Memory B cell (primary cell): ENCODE measurements at regions not wholly inside any gene's neighbourhood (a gene's known extent, or its start where the extent isn't known, plus 50 kb on each side); places are given as distances from the start of the nearest gene placed in this dataset.

Experiments used
- ATAC-seq: fragments of 150-1000 bp; cut with Tn5 transposase; 2 replicates; pipeline ENCODE4 v1.10.0; 2021; ENCODE audit warnings: low read depth, mild to moderate bottlenecking, moderate library complexity
- DNase-seq, 2 donors: peaks; one replicate each; pipeline ENCODE4 v3.0.0; 2022; ENCODE audit warnings: low spot score in 2 of 2
- H3K27ac Mint-ChIP-seq: one replicate; pipeline ENCODE4 v1.8.0; 2022; ENCODE audit warnings: mild to moderate bottlenecking, moderate library complexity, mixed read lengths
- H3K27me3 Mint-ChIP-seq: one replicate; pipeline ENCODE4 v1.8.0; 2022; ENCODE audit warnings: mixed read lengths
- H3K36me3 Mint-ChIP-seq: one replicate; pipeline ENCODE4 v1.8.0; 2022; ENCODE audit warnings: mild to moderate bottlenecking, mixed read lengths
- H3K4me1 Mint-ChIP-seq: one replicate; pipeline ENCODE4 v1.8.0; 2022; ENCODE audit warnings: mixed read lengths
- H3K4me3 Mint-ChIP-seq: one replicate; pipeline ENCODE4 v1.8.0; 2022; ENCODE audit warnings: mild to moderate bottlenecking, moderate library complexity, mixed read lengths
- H3K9me3 Mint-ChIP-seq: one replicate; pipeline ENCODE4 v1.8.0; 2022; ENCODE audit warnings: mixed read lengths

DNA sequence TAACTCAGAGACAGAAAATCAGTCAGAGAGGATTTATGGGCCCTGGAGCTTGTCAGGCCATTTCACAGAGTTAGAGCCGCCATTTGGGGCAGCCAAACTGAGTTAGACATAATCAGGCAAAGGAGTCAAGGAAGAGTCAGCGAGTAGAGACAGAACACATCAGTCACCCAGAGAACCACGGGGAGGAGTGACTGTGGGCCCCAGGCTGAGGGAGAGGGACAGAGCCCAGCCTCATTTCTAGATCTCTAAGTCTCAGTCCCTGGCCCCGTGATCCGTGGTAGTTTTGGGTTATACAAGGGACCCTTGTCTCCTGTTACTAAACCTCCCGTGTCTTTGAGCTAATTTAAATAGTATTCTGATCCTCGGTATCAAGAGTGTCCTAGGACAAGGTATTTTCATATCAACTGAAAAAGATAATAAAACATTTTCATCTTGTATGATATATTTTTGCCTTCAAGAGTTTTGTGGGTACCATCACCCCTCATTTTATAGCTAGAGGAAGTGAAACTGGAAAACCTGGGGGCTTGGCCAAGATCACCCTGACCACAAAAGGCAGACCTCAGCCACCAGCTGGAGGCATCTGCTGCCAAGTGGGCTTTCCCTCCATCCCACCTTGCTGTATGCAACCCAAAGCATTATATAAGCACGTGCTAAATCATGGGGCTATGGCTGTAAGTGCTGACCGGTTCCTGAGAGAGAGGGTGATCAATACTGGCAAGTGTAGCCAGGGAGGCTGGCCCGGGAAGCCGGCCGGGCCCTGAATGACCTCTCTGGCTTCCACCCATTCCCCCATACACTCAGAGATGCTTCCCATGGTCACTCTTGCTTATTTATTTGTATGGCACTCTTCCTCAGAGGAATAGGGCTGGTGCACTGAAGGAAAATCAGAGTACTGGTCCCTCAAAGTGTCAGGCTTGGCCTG lies 204.1 kb downstream of the BCOR start:
- no peak overlapping the region for H3K27ac Mint-ChIP-seq
- ATAC-seq: no peak
- H3K36me3 Mint-ChIP-seq: no peaks in the 10 kb centered on the region
- H3K27me3 Mint-ChIP-seq: peaks cover 3% of the 10 kb centered on the region
- H3K9me3 Mint-ChIP-seq: no peaks in the 10 kb centered on the region
- H3K4me1 Mint-ChIP-seq: peaks cover 9% of the 10 kb centered on the region
- no peak overlapping the region for H3K4me3 Mint-ChIP-seq
- DNase-seq: no peak

DNA sequence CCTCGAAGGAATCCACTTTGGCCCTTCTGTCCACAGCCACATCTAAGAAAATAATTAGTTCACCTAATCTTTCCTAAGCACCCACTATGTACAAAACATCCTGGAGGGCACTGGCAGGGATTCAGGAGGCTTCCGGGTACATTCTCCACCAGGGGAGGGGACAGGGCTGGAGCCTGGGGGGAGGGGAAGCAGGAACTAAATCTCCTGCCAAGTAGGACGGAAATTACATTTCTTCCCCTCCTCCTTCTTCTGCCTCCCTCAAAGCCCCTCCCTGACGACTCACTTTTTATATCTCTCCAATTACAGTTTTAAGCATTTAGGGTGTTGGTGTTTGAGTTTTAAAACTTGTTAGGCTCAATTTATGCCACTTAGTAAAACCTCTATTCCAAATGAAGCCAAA lies 203.1 kb downstream of the BCOR start:
- ATAC-seq (no peak), DNase-seq (no peak)
- Mint-ChIP-seq H3K4me1 (peaks cover 9% of the 10 kb centered on the region), H3K9me3 (no peaks in the 10 kb centered on the region), H3K27ac (no peak overlapping the region), H3K36me3 (no peaks in the 10 kb centered on the region), H3K4me3 (no peak overlapping the region), H3K27me3 (peaks cover 3% of the 10 kb centered on the region)

DNA sequence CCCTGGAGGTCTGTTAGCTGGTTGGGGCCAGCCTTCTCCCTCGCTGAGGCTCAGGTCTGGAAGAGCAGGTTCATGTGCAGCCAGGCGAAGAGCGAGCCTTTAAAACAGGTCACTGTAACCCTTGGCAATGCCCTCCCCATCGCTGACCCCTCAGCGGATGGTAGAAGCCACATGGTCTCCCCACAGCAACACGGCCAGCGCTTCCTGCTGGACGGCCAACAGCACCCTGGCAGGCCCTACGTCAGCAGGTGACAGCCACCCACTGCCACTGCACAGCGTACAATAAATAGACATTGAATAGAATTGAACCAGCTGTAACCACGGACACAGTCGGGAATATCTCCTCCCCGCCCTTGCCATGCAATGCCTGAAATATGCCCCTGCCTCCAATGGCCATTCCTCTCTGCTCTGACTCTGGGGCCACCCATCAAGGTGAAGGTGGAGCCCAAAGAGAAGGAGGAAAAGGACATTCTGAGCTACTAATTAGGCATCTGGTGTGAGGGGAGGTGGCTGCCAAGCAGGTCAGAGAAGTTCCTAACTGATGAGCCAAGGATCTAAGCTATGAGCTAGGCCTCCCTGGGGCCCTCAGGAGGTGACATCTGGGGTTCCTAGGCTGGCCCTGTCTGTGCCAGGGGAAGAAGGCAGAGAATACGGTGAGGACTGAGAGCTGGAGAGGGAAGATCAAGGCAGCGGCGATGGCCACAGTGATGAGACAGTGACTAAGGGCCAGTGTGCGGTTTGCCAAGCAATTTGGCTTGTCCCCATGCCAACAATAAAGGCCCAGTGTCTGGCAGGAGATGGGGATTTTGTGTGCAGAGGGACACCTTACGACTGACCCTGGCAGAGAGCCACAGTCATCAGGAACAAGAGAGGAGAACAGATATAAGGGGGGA lies 202.3 kb downstream of the BCOR start:
- peaks cover 3% of the 10 kb centered on the region for H3K27me3 Mint-ChIP-seq
- H3K4me1 Mint-ChIP-seq: peaks cover 9% of the 10 kb centered on the region
- no peak for ATAC-seq
- H3K36me3 Mint-ChIP-seq: no peaks in the 10 kb centered on the region
- no peak overlapping the region for H3K4me3 Mint-ChIP-seq
- DNase-seq: no peak
- no peak overlapping the region for H3K27ac Mint-ChIP-seq
- H3K9me3 Mint-ChIP-seq: no peaks in the 10 kb centered on the region

DNA sequence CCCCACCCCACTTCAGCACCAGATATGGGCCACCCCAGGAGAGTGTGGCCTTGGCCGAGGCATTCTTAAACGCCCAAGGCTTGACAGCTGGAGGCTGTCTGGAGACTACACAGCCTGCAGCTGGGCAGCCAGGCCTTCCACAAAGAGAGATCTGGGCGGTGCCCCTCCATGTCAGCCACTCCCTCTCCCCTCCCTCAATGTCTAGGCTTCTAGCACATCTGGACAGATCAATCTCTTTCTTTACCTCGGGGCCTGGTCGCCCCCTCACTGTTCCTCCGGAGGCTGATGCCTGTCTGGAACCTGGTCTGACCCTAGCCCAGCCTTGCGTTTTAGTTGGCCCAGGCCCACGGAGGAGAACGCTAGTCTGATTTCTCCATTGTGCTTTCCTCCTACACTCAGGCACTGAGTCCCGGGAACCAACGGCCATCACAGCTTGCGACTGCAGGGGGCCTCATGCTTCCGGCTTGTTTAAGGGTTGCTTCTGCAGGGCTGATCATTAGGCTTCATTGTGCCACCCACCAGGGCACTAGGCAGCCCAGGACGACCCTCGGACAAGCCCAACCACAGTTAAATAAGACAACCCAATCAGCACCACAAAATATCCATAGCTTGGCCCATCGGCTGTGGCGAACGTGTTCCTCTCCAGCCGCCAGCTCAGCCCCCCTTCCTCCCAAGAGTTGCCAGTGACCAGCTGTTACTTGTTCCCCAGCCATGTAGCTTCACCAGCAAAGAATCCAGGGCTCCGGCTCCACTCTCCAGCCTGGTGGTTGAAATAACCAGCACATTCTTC lies 200.6 kb downstream of the BCOR start:
- no peaks in the 10 kb centered on the region for H3K36me3 Mint-ChIP-seq
- no peak for ATAC-seq
- H3K4me1 Mint-ChIP-seq: no peaks in the 10 kb centered on the region
- no peak overlapping the region for H3K27ac Mint-ChIP-seq
- no peak for DNase-seq
- peaks cover 3% of the 10 kb centered on the region for H3K27me3 Mint-ChIP-seq
- no peak overlapping the region for H3K4me3 Mint-ChIP-seq
- H3K9me3 Mint-ChIP-seq: no peaks in the 10 kb centered on the region

DNA sequence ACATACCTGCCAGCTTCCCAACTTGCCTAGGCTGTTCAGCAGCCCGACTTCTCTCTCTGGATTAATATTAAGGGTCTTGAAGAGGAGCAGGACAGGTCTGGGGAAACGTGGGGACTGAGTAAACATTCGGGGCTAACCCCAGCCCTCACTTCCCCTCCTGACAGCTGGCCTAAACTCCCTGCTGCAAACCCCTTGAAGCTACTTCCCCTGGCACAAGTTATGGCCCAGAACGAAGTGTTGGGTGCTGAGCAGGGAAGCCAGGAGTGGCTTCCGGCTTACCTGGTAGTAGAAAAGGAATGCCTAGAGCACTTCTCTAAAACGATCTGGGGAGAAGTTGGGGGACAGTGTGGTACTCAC lies 200.0 kb downstream of the BCOR start:
- no peaks in the 10 kb centered on the region for H3K4me1 Mint-ChIP-seq
- H3K27ac Mint-ChIP-seq: no peak overlapping the region
- H3K27me3 Mint-ChIP-seq: peaks cover 3% of the 10 kb centered on the region
- no peak overlapping the region for H3K4me3 Mint-ChIP-seq
- DNase-seq (no peak), ATAC-seq (no peak)
- no peaks in the 10 kb centered on the region for H3K36me3 Mint-ChIP-seq
- H3K9me3 Mint-ChIP-seq: no peaks in the 10 kb centered on the region

DNA sequence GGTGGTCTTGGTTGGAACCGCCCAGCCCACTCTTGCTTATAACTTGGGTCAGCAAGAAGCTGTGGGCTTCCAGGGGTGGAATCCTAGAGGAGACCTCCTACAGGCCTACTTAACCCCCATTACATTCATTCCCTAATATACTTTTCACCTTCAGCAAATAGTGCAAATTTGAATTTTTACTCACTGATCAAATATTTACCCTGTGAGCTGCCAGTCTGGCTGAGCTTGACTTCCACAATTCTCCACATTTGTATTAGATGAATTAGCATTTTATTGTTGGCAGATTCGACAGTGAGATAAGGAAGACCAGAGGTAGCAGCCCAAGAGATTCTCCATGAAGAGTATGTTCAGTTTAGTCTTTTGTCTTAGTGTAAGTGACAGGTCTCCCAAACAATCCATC lies 199.6 kb downstream of the BCOR start:
- no peaks in the 10 kb centered on the region for H3K9me3 Mint-ChIP-seq

DNA sequence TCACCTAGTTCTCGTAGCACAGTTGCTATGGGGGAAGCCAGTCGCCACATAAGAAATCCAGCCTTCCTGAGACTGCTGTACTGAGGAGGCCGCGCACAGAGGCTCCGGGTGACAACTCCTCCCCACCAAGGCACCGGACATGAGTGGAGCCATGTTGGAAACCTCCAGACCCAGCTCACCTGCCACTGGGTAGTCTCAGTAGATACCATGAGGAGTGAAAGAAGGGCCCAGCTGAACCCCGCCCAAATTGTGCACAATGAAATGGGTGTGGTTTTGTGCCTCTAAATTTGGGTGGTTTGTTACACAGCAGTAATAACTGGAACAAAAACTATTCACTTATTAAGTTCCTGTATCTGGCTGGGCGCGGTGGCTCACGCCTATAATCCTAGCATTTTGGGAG lies 198.7 kb downstream of the BCOR start:
- no peak for ATAC-seq
- Mint-ChIP-seq H3K4me1 (no peaks in the 10 kb centered on the region), H3K4me3 (no peak overlapping the region), H3K27ac (no peak overlapping the region), H3K36me3 (no peaks in the 10 kb centered on the region), H3K27me3 (peaks cover 5% of the 10 kb centered on the region), H3K9me3 (no peaks in the 10 kb centered on the region)
- no peak for DNase-seq

More for the DNA sequence above, 199.6 kb downstream of the BCOR start:
- ATAC-seq: no peak
- Mint-ChIP-seq H3K4me1 (no peaks in the 10 kb centered on the region), H3K27ac (no peak overlapping the region), H3K4me3 (no peak overlapping the region), H3K36me3 (no peaks in the 10 kb centered on the region), H3K27me3 (peaks cover 3% of the 10 kb centered on the region)
- no peak for DNase-seq

DNA sequence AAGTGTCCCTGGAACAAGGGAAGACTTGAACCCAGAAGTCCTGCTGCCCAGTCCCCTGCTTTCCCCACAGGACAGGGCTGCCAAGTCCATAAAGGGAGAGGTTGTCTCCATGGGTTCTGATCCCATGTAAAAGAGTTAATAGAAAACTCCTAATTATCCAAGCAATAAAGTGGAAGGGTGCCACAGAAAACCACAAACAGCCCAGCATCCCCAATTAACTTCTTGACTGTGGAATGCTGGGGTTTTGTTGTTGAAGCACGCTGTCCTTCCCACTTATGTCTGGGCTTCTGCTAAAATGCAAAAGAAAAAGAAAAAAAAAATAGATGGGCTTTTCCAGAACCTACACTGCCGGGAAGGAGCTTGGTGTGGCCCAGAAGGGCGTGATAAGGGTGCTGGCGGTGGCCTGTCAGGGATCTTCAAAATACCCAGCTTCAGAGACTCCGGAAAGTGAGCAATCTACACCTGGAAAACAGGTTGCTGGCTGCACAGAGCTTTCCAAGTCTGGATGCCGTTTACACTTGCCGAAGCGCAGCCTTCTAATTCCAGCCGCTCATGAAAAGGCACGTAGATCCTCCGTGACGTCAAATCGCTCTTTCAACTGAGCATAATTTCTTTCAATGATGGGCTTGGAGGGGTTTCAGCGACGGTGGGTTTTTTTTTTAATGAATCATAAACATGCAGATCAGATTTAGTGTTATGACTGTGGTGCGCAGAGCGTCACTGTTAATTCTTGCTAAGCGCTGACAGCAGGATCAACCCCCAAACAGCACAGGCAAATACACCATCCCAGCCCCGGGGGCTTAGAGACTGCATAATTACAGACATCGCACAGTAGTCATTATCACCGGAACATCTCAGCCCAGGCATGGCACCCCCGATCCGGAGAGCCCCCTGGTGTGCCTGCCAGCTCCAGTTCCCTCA lies 197.6 kb downstream of the BCOR start:
- DNase-seq: no peak
- no peaks in the 10 kb centered on the region for H3K9me3 Mint-ChIP-seq
- no peaks in the 10 kb centered on the region for H3K36me3 Mint-ChIP-seq
- H3K4me3 Mint-ChIP-seq: no peak overlapping the region
- H3K4me1 Mint-ChIP-seq: no peaks in the 10 kb centered on the region
- H3K27me3 Mint-ChIP-seq: peaks cover 5% of the 10 kb centered on the region
- ATAC-seq: no peak
- no peak overlapping the region for H3K27ac Mint-ChIP-seq

DNA sequence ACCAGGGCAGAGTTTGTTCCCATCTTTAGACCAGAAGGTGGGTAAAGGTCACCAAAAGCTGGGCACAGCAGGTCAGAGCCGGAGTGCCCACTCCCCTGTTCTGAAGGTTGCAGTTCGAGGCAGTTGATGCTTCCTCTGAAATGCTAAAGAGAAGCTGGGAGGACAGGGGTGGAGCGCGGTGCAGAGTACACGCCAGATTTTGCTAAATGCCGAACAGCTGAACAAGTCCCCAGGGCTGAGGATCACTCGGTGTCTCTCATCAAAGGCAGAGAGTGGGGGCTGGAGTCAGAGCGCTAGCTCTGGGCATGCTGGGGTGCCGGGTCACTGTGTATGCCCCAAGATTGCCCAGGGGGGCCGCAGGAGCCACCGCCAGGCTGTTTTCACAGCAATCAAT lies 197.0 kb downstream of the BCOR start:
- no peaks in the 10 kb centered on the region for H3K4me1 Mint-ChIP-seq
- ATAC-seq: no peak
- no peaks in the 10 kb centered on the region for H3K9me3 Mint-ChIP-seq
- H3K36me3 Mint-ChIP-seq: no peaks in the 10 kb centered on the region
- H3K27me3 Mint-ChIP-seq: peaks cover 2% of the 10 kb centered on the region
- H3K4me3 Mint-ChIP-seq: no peak overlapping the region
- DNase-seq: no peak
- no peak overlapping the region for H3K27ac Mint-ChIP-seq

DNA sequence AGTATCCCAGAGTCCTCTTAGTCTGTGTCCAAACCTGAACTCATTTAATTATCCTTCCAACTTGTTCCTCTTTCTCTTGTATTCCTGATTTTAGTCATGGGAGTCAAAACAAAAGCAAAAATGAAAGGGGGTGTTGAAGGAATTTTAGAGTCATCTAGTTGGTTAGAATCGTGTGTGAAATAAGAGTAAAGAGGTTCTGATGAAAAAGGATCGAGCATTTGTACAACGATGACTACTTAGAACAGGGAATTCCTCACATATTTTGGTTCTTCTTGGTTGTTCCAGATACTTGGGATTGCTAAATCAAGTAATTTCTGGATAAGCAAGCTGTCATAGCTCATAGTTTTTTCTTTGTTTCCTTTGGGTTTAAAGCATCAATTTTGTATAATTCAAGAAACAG lies 194.4 kb downstream of the BCOR start:
- Mint-ChIP-seq H3K9me3 (no peaks in the 10 kb centered on the region), H3K27ac (no peak overlapping the region), H3K4me1 (no peaks in the 10 kb centered on the region), H3K4me3 (no peak overlapping the region), H3K27me3 (peaks cover 2% of the 10 kb centered on the region), H3K36me3 (no peaks in the 10 kb centered on the region)
- ATAC-seq (no peak), DNase-seq (no peak)

DNA sequence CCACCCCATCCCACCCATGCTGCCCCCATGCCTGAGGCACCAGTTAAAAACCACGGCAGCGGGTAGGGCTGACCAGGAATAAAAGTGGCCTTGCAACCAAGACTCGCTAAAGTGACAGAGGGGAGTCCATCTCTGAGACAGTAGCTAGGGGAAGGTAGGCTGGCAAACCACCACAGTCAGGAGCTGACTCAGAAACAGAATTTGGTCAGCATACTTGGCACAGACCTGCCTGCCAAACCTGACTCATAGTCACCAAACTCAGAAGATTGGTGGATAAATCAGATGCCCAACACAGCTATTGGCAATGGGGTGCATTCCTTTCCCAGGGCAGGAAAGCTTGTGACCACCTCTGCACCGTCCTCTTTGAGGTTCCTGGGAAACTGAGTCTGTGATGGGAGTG lies 193.8 kb downstream of the BCOR start:
- Mint-ChIP-seq H3K27me3 (peaks cover 7% of the 10 kb centered on the region), H3K4me3 (no peak overlapping the region), H3K27ac (no peak overlapping the region), H3K36me3 (no peaks in the 10 kb centered on the region), H3K9me3 (no peaks in the 10 kb centered on the region), H3K4me1 (peaks cover 4% of the 10 kb centered on the region)
- DNase-seq (no peak), ATAC-seq (no peak)

DNA sequence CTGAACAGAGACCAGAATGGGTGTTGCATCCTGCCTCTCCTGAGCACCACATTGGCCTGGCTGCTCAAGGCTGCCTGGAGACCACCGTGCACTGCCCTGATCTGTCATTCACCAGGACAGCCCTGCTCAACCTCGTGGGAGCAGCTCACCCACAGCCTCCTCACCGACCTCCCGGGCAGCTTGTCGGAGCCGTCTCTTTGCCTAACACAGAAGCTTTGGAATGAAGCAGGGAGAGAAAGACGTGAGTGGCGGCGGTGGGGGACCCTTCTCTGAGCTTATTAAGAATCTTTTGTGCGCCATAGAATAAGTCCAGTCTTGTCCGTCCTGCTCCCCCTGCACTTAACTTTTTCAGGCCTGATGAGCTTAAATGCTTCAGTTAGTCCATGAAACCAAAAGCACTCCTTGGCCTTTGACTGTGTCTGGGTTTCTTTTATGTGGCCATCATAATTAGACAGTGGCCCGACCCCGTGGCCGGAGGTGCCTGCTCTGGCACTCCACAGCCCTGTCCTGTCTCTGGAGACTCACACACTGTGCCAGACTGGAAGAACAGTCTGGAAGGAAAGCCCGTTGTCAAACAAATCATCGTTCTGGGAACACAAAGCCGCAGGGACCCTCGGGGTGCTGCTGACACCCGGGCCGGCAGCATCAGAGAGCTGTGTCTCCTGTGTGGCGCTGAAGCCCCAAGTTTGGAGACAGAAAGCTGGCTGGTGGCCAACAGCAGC lies 192.8 kb downstream of the BCOR start:
- ATAC-seq (no peak), DNase-seq (no peak)
- Mint-ChIP-seq H3K36me3 (no peaks in the 10 kb centered on the region), H3K27me3 (peaks cover 7% of the 10 kb centered on the region), H3K27ac (no peak overlapping the region), H3K9me3 (no peaks in the 10 kb centered on the region), H3K4me3 (no peak overlapping the region), H3K4me1 (peaks cover 4% of the 10 kb centered on the region)

DNA sequence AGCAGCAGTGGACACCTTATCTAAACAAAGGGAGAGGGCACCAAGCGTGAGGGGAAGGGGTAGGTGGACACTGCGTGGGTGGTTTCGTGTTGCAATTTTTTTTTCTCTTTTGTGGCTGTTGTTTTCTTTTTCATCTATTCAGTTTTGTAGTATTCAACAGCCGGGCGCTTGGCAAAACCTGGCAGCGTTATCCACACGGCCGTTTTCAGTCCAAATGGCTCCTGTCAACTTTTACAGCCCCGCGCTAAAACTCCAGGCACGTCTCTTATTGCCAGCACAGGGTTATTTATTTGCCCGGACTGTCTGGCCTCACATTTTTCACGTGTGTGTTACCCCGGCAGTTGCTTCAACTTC lies 192.2 kb downstream of the BCOR start:
- Mint-ChIP-seq H3K4me1 (peaks cover 4% of the 10 kb centered on the region), H3K4me3 (no peak overlapping the region), H3K27ac (no peak overlapping the region), H3K27me3 (peaks cover 7% of the 10 kb centered on the region), H3K36me3 (no peaks in the 10 kb centered on the region), H3K9me3 (no peaks in the 10 kb centered on the region)
- no peak for DNase-seq
- no peak for ATAC-seq
